ENCODE measurements at regions not wholly inside any gene's neighbourhood (a gene's known extent, or its start where the extent isn't known, plus 50 kb on each side); places are given as distances from the start of the nearest gene placed in this dataset.

DNA sequence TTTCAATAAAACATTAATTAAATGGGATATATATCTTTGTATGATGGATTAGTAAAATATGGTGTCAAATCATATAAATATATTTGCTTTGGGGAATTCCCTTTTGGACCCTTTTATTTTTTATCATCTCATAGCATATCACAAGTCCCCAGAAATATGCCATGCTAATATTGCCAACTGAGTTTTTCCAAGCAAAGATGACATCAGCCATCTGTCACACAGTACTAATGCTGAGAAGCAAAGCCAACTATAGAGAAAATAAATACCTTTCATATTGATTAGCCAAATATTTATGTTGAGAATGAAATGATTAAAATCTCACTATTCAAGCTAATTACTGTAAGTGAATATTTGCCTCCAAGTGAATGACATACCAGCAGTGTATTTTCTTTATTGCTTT lies 575.3 kb downstream of the ETV1 start:
- no peaks in the 10 kb centered on the region for H3K27me3 Mint-ChIP-seq (ENCODE audit: low read depth)
- no peak overlapping the region for H3K27ac Mint-ChIP-seq (ENCODE audit: unreplicated experiment)
- H3K9me3 Mint-ChIP-seq = peaks cover 3% of the 10 kb centered on the region
- no peak overlapping the region for H3K4me3 Mint-ChIP-seq
- H3K4me1 Mint-ChIP-seq = no peaks in the 10 kb centered on the region
- TF ChIP-seq, protein P1, sequence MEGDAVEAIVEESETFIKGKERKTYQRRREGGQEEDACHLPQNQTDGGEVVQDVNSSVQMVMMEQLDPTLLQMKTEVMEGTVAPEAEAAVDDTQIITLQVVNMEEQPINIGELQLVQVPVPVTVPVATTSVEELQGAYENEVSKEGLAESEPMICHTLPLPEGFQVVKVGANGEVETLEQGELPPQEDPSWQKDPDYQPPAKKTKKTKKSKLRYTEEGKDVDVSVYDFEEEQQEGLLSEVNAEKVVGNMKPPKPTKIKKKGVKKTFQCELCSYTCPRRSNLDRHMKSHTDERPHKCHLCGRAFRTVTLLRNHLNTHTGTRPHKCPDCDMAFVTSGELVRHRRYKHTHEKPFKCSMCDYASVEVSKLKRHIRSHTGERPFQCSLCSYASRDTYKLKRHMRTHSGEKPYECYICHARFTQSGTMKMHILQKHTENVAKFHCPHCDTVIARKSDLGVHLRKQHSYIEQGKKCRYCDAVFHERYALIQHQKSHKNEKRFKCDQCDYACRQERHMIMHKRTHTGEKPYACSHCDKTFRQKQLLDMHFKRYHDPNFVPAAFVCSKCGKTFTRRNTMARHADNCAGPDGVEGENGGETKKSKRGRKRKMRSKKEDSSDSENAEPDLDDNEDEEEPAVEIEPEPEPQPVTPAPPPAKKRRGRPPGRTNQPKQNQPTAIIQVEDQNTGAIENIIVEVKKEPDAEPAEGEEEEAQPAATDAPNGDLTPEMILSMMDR (conservative IDR thresholded peaks at IDR 0.05) = no peak
- no peak for DNase-seq (ENCODE audit: low read depth, low spot score)
- H3K36me3 Mint-ChIP-seq (ENCODE audit: low read depth) = peaks cover 3% of the 10 kb centered on the region

GRCh38 chr7:13414661-13415107 lies 574.8 kb downstream of the ETV1 start:
- Mint-ChIP-seq H3K36me3 (ENCODE audit: low read depth) (peaks cover 3% of the 10 kb centered on the region), H3K4me3 (no peak overlapping the region), H3K27me3 (ENCODE audit: low read depth) (no peaks in the 10 kb centered on the region), H3K4me1 (no peaks in the 10 kb centered on the region), H3K9me3 (peaks cover 3% of the 10 kb centered on the region), H3K27ac (ENCODE audit: unreplicated experiment) (no peak overlapping the region)
- TF ChIP-seq, protein P1 (conservative IDR thresholded peaks at IDR 0.05) = no peak
- DNase-seq (ENCODE audit: low read depth, low spot score) = no peak

DNA sequence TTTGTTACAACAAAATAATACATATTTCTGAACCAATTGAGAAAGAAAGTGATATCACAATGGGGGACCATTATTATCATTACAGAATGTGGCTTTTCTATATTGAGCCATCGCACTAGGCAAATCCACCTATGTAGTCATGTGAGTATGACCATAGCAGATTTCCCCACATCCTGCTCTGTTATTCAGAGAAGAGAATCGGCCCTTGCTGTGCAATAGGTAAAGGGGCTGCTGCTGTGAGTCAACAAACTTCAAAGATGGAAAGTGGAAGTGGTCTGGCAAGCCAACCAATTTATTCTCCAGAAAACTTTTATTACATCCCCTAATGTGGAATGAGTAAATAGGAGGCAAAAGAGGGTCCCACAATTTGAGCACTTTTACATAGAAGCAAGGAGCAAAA lies 573.4 kb downstream of the ETV1 start:
- Mint-ChIP-seq H3K4me1 (no peaks in the 10 kb centered on the region), H3K9me3 (peaks cover 5% of the 10 kb centered on the region), H3K36me3 (ENCODE audit: low read depth) (peaks cover 3% of the 10 kb centered on the region), H3K27ac (ENCODE audit: unreplicated experiment) (no peak overlapping the region), H3K4me3 (no peak overlapping the region), H3K27me3 (ENCODE audit: low read depth) (no peaks in the 10 kb centered on the region)
- no peak for DNase-seq (ENCODE audit: low read depth, low spot score)
- TF ChIP-seq, protein P1 (conservative IDR thresholded peaks at IDR 0.05) = no peak

- H3K4me3 Mint-ChIP-seq = no peak overlapping the region
Observed at GRCh38 chr7:13416544-13416943, 572.9 kb downstream of the ETV1 start.

GRCh38 chr7:13420726-13421125 lies 568.7 kb downstream of the ETV1 start:
- Mint-ChIP-seq H3K36me3 (ENCODE audit: low read depth) (peaks cover 3% of the 10 kb centered on the region), H3K4me1 (no peaks in the 10 kb centered on the region), H3K27ac (ENCODE audit: unreplicated experiment) (no peak overlapping the region), H3K27me3 (ENCODE audit: low read depth) (no peaks in the 10 kb centered on the region), H3K4me3 (no peak overlapping the region), H3K9me3 (peaks cover 12% of the 10 kb centered on the region)
- DNase-seq (ENCODE audit: low read depth, low spot score) = no peak
- TF ChIP-seq, protein P1 (conservative IDR thresholded peaks at IDR 0.05) = no peak

More at GRCh38 chr7:13416544-13416943, 572.9 kb downstream of the ETV1 start:
- no peaks in the 10 kb centered on the region for H3K4me1 Mint-ChIP-seq
- H3K9me3 Mint-ChIP-seq = peaks cover 6% of the 10 kb centered on the region
- H3K27ac Mint-ChIP-seq (ENCODE audit: unreplicated experiment) = no peak overlapping the region
- no peak for DNase-seq (ENCODE audit: low read depth, low spot score)
- TF ChIP-seq, protein P1 (conservative IDR thresholded peaks at IDR 0.05) = no peak
- peaks cover 3% of the 10 kb centered on the region for H3K36me3 Mint-ChIP-seq (ENCODE audit: low read depth)
- no peaks in the 10 kb centered on the region for H3K27me3 Mint-ChIP-seq (ENCODE audit: low read depth)

DNA sequence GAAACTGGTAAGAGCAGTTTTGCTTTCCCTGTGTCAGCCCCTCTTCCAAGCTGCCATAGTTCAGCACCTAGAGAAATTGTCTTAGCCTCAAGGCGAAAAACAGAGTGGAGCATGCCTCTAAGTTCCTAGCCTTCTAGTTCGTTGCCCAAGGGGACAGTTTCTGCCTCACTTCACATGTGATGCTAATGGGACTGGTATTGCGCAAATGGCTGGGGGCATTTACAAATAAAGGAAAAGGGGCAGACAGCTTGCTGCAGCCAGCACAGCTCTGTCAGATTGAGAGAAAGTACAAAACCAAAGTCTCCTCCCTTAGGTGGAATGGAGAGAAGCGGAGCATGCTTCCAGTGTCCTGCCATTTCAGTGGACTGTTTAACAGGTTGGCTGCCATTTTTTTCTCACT lies 567.7 kb downstream of the ETV1 start:
- H3K9me3 Mint-ChIP-seq = peaks cover 13% of the 10 kb centered on the region
- H3K36me3 Mint-ChIP-seq (ENCODE audit: low read depth) = peaks cover 3% of the 10 kb centered on the region
- H3K27ac Mint-ChIP-seq (ENCODE audit: unreplicated experiment) = no peak overlapping the region
- no peak for DNase-seq (ENCODE audit: low read depth, low spot score)
- no peak overlapping the region for H3K4me3 Mint-ChIP-seq
- no peaks in the 10 kb centered on the region for H3K27me3 Mint-ChIP-seq (ENCODE audit: low read depth)
- H3K4me1 Mint-ChIP-seq = no peaks in the 10 kb centered on the region
- TF ChIP-seq, protein P1 (conservative IDR thresholded peaks at IDR 0.05) = no peak
